ENCODE measurements at regions not wholly inside any gene's neighbourhood (a gene's known extent, or its start where the extent isn't known, plus 50 kb on each side); places are given as distances from the start of the nearest gene placed in this dataset.

DNA sequence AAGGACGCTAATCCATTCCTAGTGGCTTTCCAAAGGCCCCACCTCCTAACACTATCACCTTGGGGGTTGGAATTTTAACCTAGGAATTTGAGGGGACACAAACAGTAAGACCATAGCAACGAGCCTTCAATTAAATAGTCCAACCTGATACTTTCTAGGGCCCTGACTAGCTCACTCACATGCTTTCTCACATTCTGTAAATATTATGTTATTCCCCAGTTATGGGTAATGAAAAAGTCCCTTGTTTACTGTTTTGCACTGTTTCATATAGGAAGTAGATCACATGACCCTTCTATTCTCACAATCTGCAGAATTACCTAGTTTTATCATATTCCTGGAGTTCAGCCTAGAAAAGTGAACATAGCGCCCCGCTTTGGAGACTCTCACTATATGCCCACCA lies 1212.1 kb upstream of the ACVR2A start:
- no CpG with 5 or more reads among the region's 4 CpGs for WGBS (ENCODE audit: insufficient coverage)
- Histone ChIP-seq H3K4me3 (ENCODE audit: low read length) (no peak overlapping the region), H3K27ac (ENCODE audit: low read length) (no peak overlapping the region), H3K36me3 (ENCODE audit: control insufficient read depth, insufficient read depth, low read length) (no peaks in the 10 kb centered on the region), H3K9me3 (replicated peaks; ENCODE audit: control insufficient read depth, low read depth, low read length) (no peaks in the 10 kb centered on the region), H3K4me1 (ENCODE audit: control insufficient read depth, insufficient read depth, low read length) (no peaks in the 10 kb centered on the region), H3K27me3 (ENCODE audit: control insufficient read depth, insufficient read depth, low read length) (no peaks in the 10 kb centered on the region)
- no peak for DNase-seq

DNA sequence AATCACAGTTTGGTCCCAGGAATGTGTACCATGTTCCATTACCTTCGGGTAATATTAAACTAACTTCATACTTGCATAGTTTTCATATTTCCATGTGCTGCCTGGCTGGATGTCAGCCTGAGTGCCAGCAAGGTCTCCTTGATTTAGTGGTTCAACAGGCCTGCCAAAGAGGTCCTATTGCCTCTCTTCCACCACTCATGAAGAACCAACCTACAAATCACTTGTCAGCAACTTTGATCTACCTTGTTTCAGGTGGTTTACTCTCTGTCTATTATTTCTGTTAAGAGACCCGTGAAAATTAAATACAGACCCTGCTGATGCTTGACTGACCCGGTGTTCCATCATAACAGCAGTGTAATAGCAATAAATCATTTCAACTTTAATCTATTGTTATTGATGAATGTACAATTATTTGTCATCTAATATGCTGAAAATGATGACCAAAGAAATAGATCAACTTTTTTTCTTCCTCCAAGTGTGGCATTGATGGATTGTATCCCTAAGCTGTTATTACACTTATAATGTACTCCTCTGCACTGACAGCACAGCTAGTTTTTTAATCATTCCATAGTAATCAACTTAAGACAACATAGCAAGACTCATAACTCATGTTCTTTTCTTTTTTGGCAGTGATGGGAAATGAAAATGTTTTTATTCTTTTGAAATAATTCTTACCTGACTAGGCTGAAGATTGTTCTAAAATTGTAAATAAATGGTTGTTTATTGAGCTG lies 1220.2 kb upstream of the ACVR2A start:
- H3K36me3 ChIP-seq (ENCODE audit: control insufficient read depth, insufficient read depth, low read length): no peaks in the 10 kb centered on the region
- H3K4me3 ChIP-seq (ENCODE audit: low read length): no peak overlapping the region
- no peaks in the 10 kb centered on the region for H3K27me3 ChIP-seq (ENCODE audit: control insufficient read depth, insufficient read depth, low read length)
- H3K4me1 ChIP-seq (ENCODE audit: control insufficient read depth, insufficient read depth, low read length): no peaks in the 10 kb centered on the region
- no peak for DNase-seq
- no peak overlapping the region for H3K27ac ChIP-seq (ENCODE audit: low read length)
- 25% methylated on average over 1 of the region's 3 CpGs for WGBS (ENCODE audit: insufficient coverage)
- no peaks in the 10 kb centered on the region for H3K9me3 ChIP-seq (replicated peaks; ENCODE audit: control insufficient read depth, low read depth, low read length)

- Histone ChIP-seq H3K4me1 (ENCODE audit: control insufficient read depth, insufficient read depth, low read length) (no peaks in the 10 kb centered on the region), H3K9me3 (replicated peaks; ENCODE audit: control insufficient read depth, low read depth, low read length) (no peaks in the 10 kb centered on the region), H3K4me3 (ENCODE audit: low read length) (no peak overlapping the region), H3K27ac (ENCODE audit: low read length) (no peak overlapping the region), H3K36me3 (ENCODE audit: control insufficient read depth, insufficient read depth, low read length) (no peaks in the 10 kb centered on the region), H3K27me3 (ENCODE audit: control insufficient read depth, insufficient read depth, low read length) (no peaks in the 10 kb centered on the region)
- no peak for DNase-seq
- WGBS (ENCODE audit: insufficient coverage): no CpG with 5 or more reads among the region's 3 CpGs
Measured at GRCh38 chr2:146623771-146624170, 1221.1 kb upstream of the ACVR2A start.

DNA sequence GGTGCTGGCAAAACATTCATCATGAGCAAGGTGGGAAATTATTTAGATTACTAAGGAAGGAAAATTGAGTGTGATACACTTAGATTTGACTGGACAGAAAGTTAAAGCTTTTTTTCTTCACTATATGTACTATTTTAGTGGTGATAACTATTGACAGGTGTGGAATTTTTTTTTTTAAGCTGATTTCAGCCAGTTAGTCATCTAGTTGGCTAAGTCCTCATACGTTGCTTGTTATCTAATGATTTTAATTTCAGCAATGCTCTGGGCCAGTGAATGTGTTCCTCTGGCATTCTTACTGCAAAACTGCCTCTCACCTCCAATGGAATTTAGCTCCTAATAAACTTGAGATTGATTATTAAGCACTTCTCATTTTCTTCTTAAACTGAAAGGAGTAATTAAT lies 1223.2 kb upstream of the ACVR2A start:
- Histone ChIP-seq H3K27ac (ENCODE audit: low read length) (no peak overlapping the region), H3K9me3 (replicated peaks; ENCODE audit: control insufficient read depth, low read depth, low read length) (no peaks in the 10 kb centered on the region), H3K36me3 (ENCODE audit: control insufficient read depth, insufficient read depth, low read length) (no peaks in the 10 kb centered on the region), H3K4me3 (ENCODE audit: low read length) (no peak overlapping the region), H3K4me1 (ENCODE audit: control insufficient read depth, insufficient read depth, low read length) (no peaks in the 10 kb centered on the region), H3K27me3 (ENCODE audit: control insufficient read depth, insufficient read depth, low read length) (no peaks in the 10 kb centered on the region)
- WGBS (ENCODE audit: insufficient coverage): no CpG with 5 or more reads among the region's 1 CpG
- DNase-seq: no peak

GRCh38 chr2:146615778-146616177 lies 1229.1 kb upstream of the ACVR2A start:
- Histone ChIP-seq H3K27ac (ENCODE audit: low read length) (no peak overlapping the region), H3K27me3 (ENCODE audit: control insufficient read depth, insufficient read depth, low read length) (no peaks in the 10 kb centered on the region), H3K9me3 (replicated peaks; ENCODE audit: control insufficient read depth, low read depth, low read length) (peaks cover 12% of the 10 kb centered on the region), H3K4me1 (ENCODE audit: control insufficient read depth, insufficient read depth, low read length) (no peaks in the 10 kb centered on the region), H3K36me3 (ENCODE audit: control insufficient read depth, insufficient read depth, low read length) (no peaks in the 10 kb centered on the region), H3K4me3 (ENCODE audit: low read length) (no peak overlapping the region)
- no peak for DNase-seq
- no CpG with 5 or more reads among the region's 1 CpG for WGBS (ENCODE audit: insufficient coverage)

GRCh38 chr2:146608490-146608889 lies 1236.3 kb upstream of the ACVR2A start:
- Histone ChIP-seq H3K4me3 (ENCODE audit: low read length) (no peak overlapping the region), H3K9me3 (replicated peaks; ENCODE audit: control insufficient read depth, low read depth, low read length) (no peaks in the 10 kb centered on the region), H3K36me3 (ENCODE audit: control insufficient read depth, insufficient read depth, low read length) (no peaks in the 10 kb centered on the region), H3K27me3 (ENCODE audit: control insufficient read depth, insufficient read depth, low read length) (no peaks in the 10 kb centered on the region), H3K27ac (ENCODE audit: low read length) (no peak overlapping the region), H3K4me1 (ENCODE audit: control insufficient read depth, insufficient read depth, low read length) (no peaks in the 10 kb centered on the region)
- DNase-seq: no peak
- WGBS (ENCODE audit: insufficient coverage): no CpG with 5 or more reads among the region's 1 CpG

DNA sequence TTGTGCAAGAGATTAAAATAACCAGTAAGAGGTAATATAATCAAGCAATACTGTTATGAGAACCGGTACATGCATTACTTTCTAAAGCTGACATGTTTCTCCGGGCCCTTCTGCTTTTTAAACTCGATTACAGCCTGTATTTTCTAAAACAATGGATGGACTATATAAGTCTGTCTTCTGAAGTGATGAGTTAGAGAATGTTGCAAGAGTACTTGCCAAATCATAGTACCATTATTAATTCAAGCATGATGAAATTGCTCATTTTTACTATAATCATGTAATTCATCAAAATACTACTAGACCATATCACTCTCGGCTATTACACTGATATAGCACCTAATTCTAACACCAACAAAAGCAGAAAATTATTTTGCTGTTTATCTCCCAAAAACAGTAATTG lies 1240.3 kb upstream of the ACVR2A start:
- WGBS (ENCODE audit: insufficient coverage): no CpG with 5 or more reads among the region's 4 CpGs

DNA sequence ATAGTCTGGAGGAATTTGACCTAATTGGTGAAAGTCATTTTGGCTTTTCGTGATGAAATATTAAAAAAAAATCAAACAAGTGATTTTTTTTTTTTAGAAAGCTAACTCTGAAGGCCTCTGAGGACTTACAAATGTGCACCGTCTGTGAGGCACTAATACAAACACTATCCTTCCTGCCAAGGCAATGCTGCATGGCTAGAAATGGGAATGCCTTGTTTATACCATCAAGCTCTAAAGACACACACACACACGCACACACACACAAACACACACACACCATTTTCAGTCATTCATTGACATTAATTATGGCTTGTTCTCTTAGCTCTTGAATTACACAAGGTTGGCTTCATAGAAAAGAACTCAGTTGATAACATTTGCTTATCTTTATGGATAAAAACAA lies 1242.0 kb upstream of the ACVR2A start:
- no peaks in the 10 kb centered on the region for H3K27me3 ChIP-seq (ENCODE audit: control insufficient read depth, insufficient read depth, low read length)
- no peak overlapping the region for H3K27ac ChIP-seq (ENCODE audit: low read length)
- H3K4me1 ChIP-seq (ENCODE audit: control insufficient read depth, insufficient read depth, low read length): no peaks in the 10 kb centered on the region
- no peaks in the 10 kb centered on the region for H3K36me3 ChIP-seq (ENCODE audit: control insufficient read depth, insufficient read depth, low read length)
- DNase-seq: no peak
- no peaks in the 10 kb centered on the region for H3K9me3 ChIP-seq (replicated peaks; ENCODE audit: control insufficient read depth, low read depth, low read length)
- no peak overlapping the region for H3K4me3 ChIP-seq (ENCODE audit: low read length)
- whole genome bisulfite sequencing (ENCODE audit: insufficient coverage): 40% methylated on average over 1 of the region's 3 CpGs

More for the DNA sequence above, 1240.3 kb upstream of the ACVR2A start:
- H3K27ac ChIP-seq (ENCODE audit: low read length): no peak overlapping the region
- no peak overlapping the region for H3K4me3 ChIP-seq (ENCODE audit: low read length)
- no peaks in the 10 kb centered on the region for H3K4me1 ChIP-seq (ENCODE audit: control insufficient read depth, insufficient read depth, low read length)
- no peak for DNase-seq
- H3K9me3 ChIP-seq (replicated peaks; ENCODE audit: control insufficient read depth, low read depth, low read length): no peaks in the 10 kb centered on the region
- no peaks in the 10 kb centered on the region for H3K36me3 ChIP-seq (ENCODE audit: control insufficient read depth, insufficient read depth, low read length)
- H3K27me3 ChIP-seq (ENCODE audit: control insufficient read depth, insufficient read depth, low read length): no peaks in the 10 kb centered on the region

DNA sequence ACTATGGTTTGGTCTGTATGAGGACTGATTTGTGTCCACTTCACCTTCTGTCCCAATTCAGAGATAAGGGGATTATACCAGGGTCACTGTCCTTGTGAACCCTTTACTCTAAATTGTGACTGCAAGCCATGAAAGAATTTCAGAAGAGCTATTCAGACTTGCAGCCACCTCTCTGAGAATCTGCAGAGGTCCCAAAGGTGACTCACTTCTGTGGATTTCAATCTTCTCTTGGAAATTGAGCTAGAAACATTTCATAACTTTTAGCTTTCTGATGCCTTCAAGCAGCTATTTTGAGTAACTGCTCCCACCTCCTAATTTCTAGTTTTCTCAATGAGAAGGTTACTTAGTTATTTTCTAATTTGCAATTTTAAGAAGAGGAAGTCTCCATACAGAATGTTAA lies 1242.4 kb upstream of the ACVR2A start:
- Histone ChIP-seq H3K27me3 (ENCODE audit: control insufficient read depth, insufficient read depth, low read length) (no peaks in the 10 kb centered on the region), H3K9me3 (replicated peaks; ENCODE audit: control insufficient read depth, low read depth, low read length) (no peaks in the 10 kb centered on the region), H3K36me3 (ENCODE audit: control insufficient read depth, insufficient read depth, low read length) (no peaks in the 10 kb centered on the region), H3K27ac (ENCODE audit: low read length) (no peak overlapping the region), H3K4me1 (ENCODE audit: control insufficient read depth, insufficient read depth, low read length) (no peaks in the 10 kb centered on the region), H3K4me3 (ENCODE audit: low read length) (no peak overlapping the region)
- DNase-seq: no peak

- no CpG with 5 or more reads among the region's 2 CpGs for WGBS (ENCODE audit: insufficient coverage)
- Histone ChIP-seq H3K27ac (ENCODE audit: low read length) (no peak overlapping the region), H3K9me3 (replicated peaks; ENCODE audit: control insufficient read depth, low read depth, low read length) (no peaks in the 10 kb centered on the region), H3K36me3 (ENCODE audit: control insufficient read depth, insufficient read depth, low read length) (no peaks in the 10 kb centered on the region), H3K27me3 (ENCODE audit: control insufficient read depth, insufficient read depth, low read length) (no peaks in the 10 kb centered on the region), H3K4me1 (ENCODE audit: control insufficient read depth, insufficient read depth, low read length) (no peaks in the 10 kb centered on the region), H3K4me3 (ENCODE audit: low read length) (no peak overlapping the region)
- no peak for DNase-seq
Measured at GRCh38 chr2:146598791-146599190, 1246.0 kb upstream of the ACVR2A start.

DNA sequence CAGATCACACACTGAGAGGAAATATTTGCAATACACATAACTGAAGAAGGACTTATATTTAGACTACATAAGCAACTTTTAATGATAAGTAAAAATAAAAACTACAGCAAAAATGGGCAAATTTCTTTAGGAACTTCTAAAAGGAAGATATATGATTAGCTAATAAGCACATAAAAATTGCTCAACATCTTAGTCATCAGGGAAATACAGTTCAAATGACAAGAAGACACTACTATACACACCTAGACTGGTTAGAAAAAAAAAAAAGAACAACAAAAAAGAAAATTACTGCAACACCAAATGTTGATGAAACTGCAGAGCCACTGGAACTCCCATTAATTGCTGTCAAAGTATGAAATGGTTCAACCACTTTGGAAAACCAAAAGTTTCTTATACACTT lies 1247.5 kb upstream of the ACVR2A start:
- H3K36me3 ChIP-seq (ENCODE audit: control insufficient read depth, insufficient read depth, low read length): no peaks in the 10 kb centered on the region
- no peaks in the 10 kb centered on the region for H3K9me3 ChIP-seq (replicated peaks; ENCODE audit: control insufficient read depth, low read depth, low read length)
- no peak overlapping the region for H3K27ac ChIP-seq (ENCODE audit: low read length)
- H3K4me3 ChIP-seq (ENCODE audit: low read length): no peak overlapping the region
- no peaks in the 10 kb centered on the region for H3K4me1 ChIP-seq (ENCODE audit: control insufficient read depth, insufficient read depth, low read length)
- no peak for DNase-seq
- H3K27me3 ChIP-seq (ENCODE audit: control insufficient read depth, insufficient read depth, low read length): no peaks in the 10 kb centered on the region

All from muscle of leg (tissue), 3 donors.